CD14-positive monocyte (primary cell): ENCODE measurements at regions not wholly inside any gene's neighbourhood (a gene's known extent, or its start where the extent isn't known, plus 50 kb on each side); places are given as distances from the start of the nearest gene placed in this dataset.

Source experiments
- DNase-seq, 3 donors: peaks; one replicate each; pipeline ENCODE4 v3.0.0-alpha.2; 2011 to 2022
- H2AFZ ChIP-seq: 2 replicates; pipeline ENCODE4 v1.6.0; 2012; ENCODE audit warnings: mild to moderate bottlenecking, low read depth, low read length, inconsistent platforms; ENCODE audit not compliant: insufficient read depth, poor library complexity, severe bottlenecking
- H3K27ac ChIP-seq, 2 donors: 1 replicate in 1 of 2; 2 replicates in 1 of 2; pipeline ENCODE4 v1.5.1; 2012 to 2013; ENCODE audit warnings: low read length in 2 of 2, control low read depth in 1 of 2, inconsistent platforms in 1 of 2, low read depth in 1 of 2, mild to moderate bottlenecking in 1 of 2
- H3K27me3 ChIP-seq, 2 donors: one replicate each; pipeline versions ENCODE4 v1.6.0 to v1.6.1; 2011 to 2013; ENCODE audit warnings: low read length in 2 of 2; ENCODE audit not compliant: control insufficient read depth in 2 of 2, insufficient read depth in 2 of 2
- H3K36me3 ChIP-seq, 2 donors: replicated peaks in 1 of 2; 1 replicate in 1 of 2; 2 replicates in 1 of 2; pipeline versions ENCODE4 v1.5.1 to v1.6.1; 2012 to 2013; ENCODE audit warnings: low read length in 2 of 2, control low read depth in 1 of 2, inconsistent platforms in 1 of 2, mild to moderate bottlenecking in 1 of 2; ENCODE audit not compliant: insufficient read depth in 2 of 2, control insufficient read depth in 1 of 2
- H3K4me1 ChIP-seq, 2 donors: 1 replicate in 1 of 2; 2 replicates in 1 of 2; pipeline versions ENCODE4 v1.5.1 to v1.6.1; 2012 to 2013; ENCODE audit warnings: low read length in 2 of 2, control low read depth in 1 of 2, inconsistent platforms in 1 of 2, mild to moderate bottlenecking in 1 of 2, moderate library complexity in 1 of 2; ENCODE audit not compliant: insufficient read depth in 2 of 2, control insufficient read depth in 1 of 2
- H3K4me2 ChIP-seq: replicated peaks from 2 replicates; pipeline ENCODE3; 2012; ENCODE audit warnings: low read length, moderate library complexity, mild to moderate bottlenecking; ENCODE audit not compliant: poor library complexity, severe bottlenecking; ENCODE audit errors: extremely low read depth
- H3K4me3 ChIP-seq, 3 experiments: fragments of 200-600 bp in 1 of 3; sonication (generic) in 1 of 3; replicated peaks in 1 of 3; 1 replicate in 2 of 3; 2 replicates in 1 of 3; pipeline ENCODE4 v1.5.1; 2011 to 2013; ENCODE audit warnings: low read length in 3 of 3, mild to moderate bottlenecking in 3 of 3, control low read depth in 2 of 3, low read depth in 2 of 3, inconsistent platforms in 1 of 3, moderate library complexity in 1 of 3
- H3K79me2 ChIP-seq: 2 replicates; pipeline ENCODE4 v1.6.0; 2012; ENCODE audit warnings: mild to moderate bottlenecking, control low read depth, inconsistent platforms, low read length, moderate library complexity; ENCODE audit not compliant: insufficient read depth
- H3K9ac ChIP-seq: 2 replicates; pipeline ENCODE4 v1.6.0; 2017; ENCODE audit warnings: low read length, mild to moderate bottlenecking; ENCODE audit not compliant: insufficient read depth, poor library complexity, severe bottlenecking
- H3K9me3 ChIP-seq, 2 donors: replicated peaks in 1 of 2; 1 replicate in 1 of 2; 2 replicates in 1 of 2; pipeline versions ENCODE4 v1.5.1 to v1.6.1; 2012 to 2013; ENCODE audit warnings: low read length in 2 of 2, control low read depth in 1 of 2; ENCODE audit not compliant: control insufficient read depth in 1 of 2, insufficient read depth in 1 of 2
- H4K20me1 ChIP-seq: 2 replicates; pipeline ENCODE4 v1.6.0; 2012; ENCODE audit warnings: mild to moderate bottlenecking, low read length, control low read depth, moderate library complexity; ENCODE audit not compliant: insufficient read depth
- H3K27ac Mint-ChIP-seq, 7 donors: one replicate each; pipeline ENCODE4 v1.8.0; 2020; ENCODE audit warnings: mild to moderate bottlenecking in 7 of 7, mixed read lengths in 7 of 7, moderate library complexity in 6 of 7, inconsistent platforms in 2 of 7
- H3K27me3 Mint-ChIP-seq, 3 donors: one replicate each; pipeline ENCODE4 v1.8.0; 2021 to 2022; ENCODE audit warnings: low read depth in 3 of 3, mild to moderate bottlenecking in 3 of 3, mixed read lengths in 3 of 3, moderate library complexity in 3 of 3, inconsistent platforms in 1 of 3
- H3K36me3 Mint-ChIP-seq, 2 donors: one replicate each; pipeline ENCODE4 v1.8.0; 2020; ENCODE audit warnings: mixed read lengths in 2 of 2, inconsistent platforms in 1 of 2, mild to moderate bottlenecking in 1 of 2
- H3K4me1 Mint-ChIP-seq: one replicate; pipeline ENCODE4 v1.8.0; 2020; ENCODE audit warnings: mild to moderate bottlenecking, mixed read lengths
- H3K4me3 Mint-ChIP-seq, 2 donors: one replicate each; pipeline ENCODE4 v1.8.0; 2020; ENCODE audit warnings: mild to moderate bottlenecking in 2 of 2, mixed read lengths in 2 of 2, moderate library complexity in 1 of 2
- H3K9me3 Mint-ChIP-seq, 7 donors: one replicate each; pipeline ENCODE4 v1.8.0; 2020 to 2022; ENCODE audit warnings: mixed read lengths in 7 of 7, mild to moderate bottlenecking in 6 of 7, moderate library complexity in 6 of 7, inconsistent platforms in 2 of 7
- WGBS: methylation state at CpG from one replicate; pipeline ENCODE4 v1.1.5; 2013; ENCODE audit warnings: missing lambda C conversion rate; ENCODE audit not compliant: insufficient coverage; 5-methylcytosine and 5-hydroxymethylcytosine counted together
- intact Hi-C, 2 donors: fragments of 100-400 bp; cut with micrococcal nuclease; formaldehyde crosslinking; loops; one replicate each; pipeline versions ENCODE4 v1.15.0 to v1.15.1; 2023
- TF ChIP-seq, protein P1 (sequence below): fragments of 200-600 bp; IDR thresholded peaks from one replicate; pipeline ENCODE4 v1.8.0; 2022; ENCODE audit warnings: antibody characterized with exemption, mild to moderate bottlenecking

DNA sequence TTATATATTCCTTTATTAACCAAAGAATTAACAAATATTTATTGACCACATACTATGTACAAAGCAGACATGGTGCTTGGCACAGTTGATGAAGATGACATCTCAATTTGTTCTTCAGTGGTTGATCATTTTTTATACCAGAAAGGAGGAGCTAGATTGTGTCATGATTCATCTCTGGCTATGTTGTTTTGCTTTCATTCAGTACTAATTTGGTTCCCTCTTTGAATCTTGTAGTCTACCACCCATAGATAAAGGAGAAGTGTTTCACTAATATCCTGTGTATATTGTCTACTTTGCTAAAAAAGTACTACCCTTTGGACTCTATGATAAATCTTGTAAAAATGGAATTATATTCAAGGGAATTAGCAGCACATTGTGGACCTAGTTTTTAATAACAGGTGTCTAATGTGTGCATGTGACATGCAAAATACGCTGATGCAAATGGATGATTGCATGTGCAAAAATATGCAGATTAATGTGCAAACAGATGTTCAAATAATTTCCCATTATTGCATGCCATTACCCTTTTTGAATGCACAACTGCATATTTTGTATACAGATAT is 313.2 kb upstream of the ZEB2 start:
- no peaks in the 10 kb centered on the region for H3K36me3 ChIP-seq
- no peaks in the 10 kb centered on the region for H4K20me1 ChIP-seq
- Mint-ChIP-seq H3K27me3 (no peaks in the 10 kb centered on the region), H3K36me3 (no peaks in the 10 kb centered on the region), H3K4me1 (peaks cover 42% of the 10 kb centered on the region), H3K9me3 (no peaks in the 10 kb centered on the region), H3K27ac (peak overlapping the region in 1 of 7 donors; percentile 18), H3K4me3 (no peak overlapping the region)
- no peak overlapping the region for H2AFZ ChIP-seq
- no CpG with 5 or more reads among the region's 1 CpG for WGBS
- H3K27ac ChIP-seq: peak overlapping the region in 1 of 2 donors; percentile 61
- no peaks in the 10 kb centered on the region for H3K79me2 ChIP-seq
- H3K4me3 ChIP-seq: peak overlapping the region in 1 of 3 experiments; percentile 28
- H3K9me3 ChIP-seq: no peaks in the 10 kb centered on the region
- TF ChIP-seq, protein P1, sequence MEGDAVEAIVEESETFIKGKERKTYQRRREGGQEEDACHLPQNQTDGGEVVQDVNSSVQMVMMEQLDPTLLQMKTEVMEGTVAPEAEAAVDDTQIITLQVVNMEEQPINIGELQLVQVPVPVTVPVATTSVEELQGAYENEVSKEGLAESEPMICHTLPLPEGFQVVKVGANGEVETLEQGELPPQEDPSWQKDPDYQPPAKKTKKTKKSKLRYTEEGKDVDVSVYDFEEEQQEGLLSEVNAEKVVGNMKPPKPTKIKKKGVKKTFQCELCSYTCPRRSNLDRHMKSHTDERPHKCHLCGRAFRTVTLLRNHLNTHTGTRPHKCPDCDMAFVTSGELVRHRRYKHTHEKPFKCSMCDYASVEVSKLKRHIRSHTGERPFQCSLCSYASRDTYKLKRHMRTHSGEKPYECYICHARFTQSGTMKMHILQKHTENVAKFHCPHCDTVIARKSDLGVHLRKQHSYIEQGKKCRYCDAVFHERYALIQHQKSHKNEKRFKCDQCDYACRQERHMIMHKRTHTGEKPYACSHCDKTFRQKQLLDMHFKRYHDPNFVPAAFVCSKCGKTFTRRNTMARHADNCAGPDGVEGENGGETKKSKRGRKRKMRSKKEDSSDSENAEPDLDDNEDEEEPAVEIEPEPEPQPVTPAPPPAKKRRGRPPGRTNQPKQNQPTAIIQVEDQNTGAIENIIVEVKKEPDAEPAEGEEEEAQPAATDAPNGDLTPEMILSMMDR: no peak
- no peak overlapping the region for H3K9ac ChIP-seq
- H3K4me1 ChIP-seq: peaks cover 30 to 36% of the 10 kb centered on the region in 2 donors
- peak; percentile 47 to 57 (median 48) for DNase-seq
- H3K4me2 ChIP-seq: peak overlapping the region; percentile 41
- intact Hi-C loops: no loop called here
- no peaks in the 10 kb centered on the region for H3K27me3 ChIP-seq

DNA sequence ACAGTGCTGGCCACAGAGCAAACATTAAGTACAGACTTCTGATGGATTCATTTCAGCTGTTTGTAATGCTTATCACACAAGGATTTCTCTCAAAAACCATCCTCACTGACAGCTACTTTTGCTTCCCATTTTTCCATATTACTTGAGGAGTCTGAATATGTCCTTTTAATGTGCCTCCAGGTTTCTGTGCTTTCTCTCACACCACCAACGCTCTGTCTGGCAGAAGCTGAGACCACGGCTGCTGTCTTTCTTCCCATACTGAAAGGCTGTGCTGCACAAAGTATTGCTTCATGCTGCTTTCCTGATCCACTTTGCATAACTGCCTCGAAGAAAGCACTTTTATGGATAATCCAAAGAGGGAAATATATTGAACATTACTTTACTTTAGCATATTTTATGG is 312.1 kb upstream of the ZEB2 start:
- H3K9ac ChIP-seq: no peak overlapping the region
- TF ChIP-seq, protein P1: no peak
- no peaks in the 10 kb centered on the region for H3K79me2 ChIP-seq
- H3K27me3 Mint-ChIP-seq: no peaks in the 10 kb centered on the region
- H2AFZ ChIP-seq: peak overlapping the region; percentile 54
- intact Hi-C loops: no loop called here
- peaks cover 30 to 36% of the 10 kb centered on the region in 2 donors for H3K4me1 ChIP-seq
- no peaks in the 10 kb centered on the region for H3K9me3 ChIP-seq
- H3K9me3 Mint-ChIP-seq: no peaks in the 10 kb centered on the region
- H3K4me2 ChIP-seq: peak overlapping the region; percentile 26
- H3K27me3 ChIP-seq: no peaks in the 10 kb centered on the region
- H3K36me3 ChIP-seq: no peaks in the 10 kb centered on the region
- H3K4me1 Mint-ChIP-seq: peaks cover 40% of the 10 kb centered on the region
- H4K20me1 ChIP-seq: no peaks in the 10 kb centered on the region
- no peaks in the 10 kb centered on the region for H3K36me3 Mint-ChIP-seq
- DNase-seq: no peak
- peak overlapping the region in 1 of 2 donors; percentile 58 for H3K27ac ChIP-seq
- peak overlapping the region in 6 of 7 donors; percentile 38 to 88 (median 74) for H3K27ac Mint-ChIP-seq
- peak overlapping the region in 1 of 3 experiments; percentile 10 for H3K4me3 ChIP-seq
- 0% methylated on average over 2 of the region's 3 CpGs for WGBS
- H3K4me3 Mint-ChIP-seq: peak overlapping the region in 1 of 2 donors; percentile 82
